SK-N-SH (cell line): ENCODE measurements at regions not wholly inside any gene's neighbourhood (a gene's known extent, or its start where the extent isn't known, plus 50 kb on each side); places are given as distances from the start of the nearest gene placed in this dataset.

Experiments
- CTCF ChIA-PET: fragments of 300-600, 350-600 bp; formaldehyde crosslinking; extraction: SDS; loops from one replicate; lab custom pipeline; 2021; lab: Yijun Ruan, JAX
- POLR2A ChIA-PET: fragments of 350-600 bp; sonication (Branson Sonifier 250); formaldehyde crosslinking; extraction: SDS; loops from one replicate; lab custom pipeline; 2020; ENCODE audit warnings: antibody characterized with exemption, inconsistent platforms; lab: Yijun Ruan, JAX
- DNase-seq: peaks from one replicate; pipeline ENCODE4 v3.0.0; 2012
- H2AFZ ChIP-seq: fragments of 200-600 bp; sonication (generic); 2 replicates; pipeline ENCODE4 v1.8.1; 2016; ENCODE audit warnings: antibody characterized with exemption, mild to moderate bottlenecking, low read depth
- H3F3A ChIP-seq: fragments of 200-600 bp; sonication (generic); replicated peaks from 2 replicates; pipeline ENCODE3; 2016; ENCODE audit warnings: antibody characterized with exemption, mild to moderate bottlenecking; ENCODE audit not compliant: insufficient read depth
- H3K27ac ChIP-seq, 2 experiments: fragments of 200-500 bp in 1 of 2; fragments of 200-600 bp in 1 of 2; sonication (Bioruptor generic) in 1 of 2; sonication (generic), shearing (Covaris generic) in 1 of 2; 2 replicates each; pipeline versions ENCODE4 v1.5.1 to v1.6.1; 2014 to 2016; ENCODE audit warnings: low read depth in 2 of 2, inconsistent platforms in 1 of 2, low read length in 1 of 2, mild to moderate bottlenecking in 1 of 2, mixed read lengths in 1 of 2
- H3K27me3 ChIP-seq: fragments of 200-600 bp; sonication (generic), shearing (Covaris generic); 2 replicates; pipeline ENCODE4 v1.6.1; 2016; ENCODE audit warnings: mixed run types; ENCODE audit not compliant: insufficient read depth
- H3K36me3 ChIP-seq, 2 experiments: fragments of 200-500 bp in 1 of 2; fragments of 200-600 bp in 1 of 2; sonication (Bioruptor generic) in 1 of 2; sonication (generic) in 1 of 2; replicated peaks in 1 of 2; 2 replicates each; pipeline versions ENCODE3 to v1.5.1; 2014 to 2016; ENCODE audit warnings: low read length in 1 of 2, mild to moderate bottlenecking in 1 of 2; ENCODE audit not compliant: insufficient read depth in 2 of 2, control insufficient read depth in 1 of 2
- H3K4me1 ChIP-seq, 2 experiments: fragments of 200-500 bp in 1 of 2; fragments of 200-600 bp in 1 of 2; sonication (Bioruptor generic) in 1 of 2; sonication (generic), shearing (Covaris generic) in 1 of 2; 2 replicates each; pipeline versions ENCODE4 v1.5.1 to v1.6.1; 2014 to 2016; ENCODE audit warnings: low read depth in 1 of 2, low read length in 1 of 2, mixed run types in 1 of 2; ENCODE audit not compliant: insufficient read depth in 2 of 2, control insufficient read depth in 1 of 2
- H3K4me2 ChIP-seq: fragments of 200-600 bp; sonication (generic), shearing (Covaris generic); 2 replicates; pipeline ENCODE4 v1.6.1; 2017; ENCODE audit warnings: mixed run types
- H3K4me3 ChIP-seq, 2 experiments: fragments of 200-500 bp in 1 of 2; fragments of 200-600 bp in 1 of 2; sonication (Bioruptor generic) in 1 of 2; sonication (generic), shearing (Covaris generic) in 1 of 2; 2 replicates each; pipeline versions ENCODE4 v1.5.1 to v1.8.1; 2014 to 2016; ENCODE audit warnings: low read depth in 2 of 2, inconsistent platforms in 1 of 2, low read length in 1 of 2, mild to moderate bottlenecking in 1 of 2, mixed read lengths in 1 of 2, moderate library complexity in 1 of 2
- H3K79me2 ChIP-seq: fragments of 200-600 bp; sonication (generic); 2 replicates; pipeline ENCODE4 v1.8.1; 2017; ENCODE audit warnings: mild to moderate bottlenecking; ENCODE audit not compliant: insufficient read depth
- H3K9ac ChIP-seq: fragments of 200-600 bp; sonication (generic); 2 replicates; pipeline ENCODE4 v1.6.1; 2017; ENCODE audit warnings: mixed run types
- H3K9me2 ChIP-seq: fragments of 200-600 bp; sonication (generic); 2 replicates; pipeline ENCODE4 v1.6.1; 2017; ENCODE audit warnings: mixed run types
- H3K9me3 ChIP-seq: fragments of 200-600 bp; sonication (generic); 2 replicates; pipeline ENCODE4 v1.6.1; 2017; ENCODE audit warnings: mixed run types, mild to moderate bottlenecking, moderate library complexity
- H4K20me1 ChIP-seq: fragments of 200-600 bp; sonication (generic); 2 replicates; pipeline ENCODE4 v1.6.1; 2017; ENCODE audit warnings: mild to moderate bottlenecking, mixed run types; ENCODE audit not compliant: insufficient read depth
- ELF1 ChIP-seq: IDR thresholded peaks from 2 replicates; pipeline ENCODE4 v1.4.0; 2012
- EP300 ChIP-seq, 2 experiments: IDR thresholded peaks; 2 replicates each; pipeline versions ENCODE4 v1.4.0 to v1.6.1; 2012; ENCODE audit warnings: borderline replicate concordance in 1 of 2, low read depth in 1 of 2, low read length in 1 of 2
- FOSL2 ChIP-seq: IDR thresholded peaks from 2 replicates; pipeline ENCODE4 v1.4.0; 2012; ENCODE audit warnings: low read depth, mild to moderate bottlenecking, moderate library complexity, borderline replicate concordance
- FOXJ3 ChIP-seq: sonication (generic); formaldehyde crosslinking; IDR thresholded peaks from 2 replicates; pipeline ENCODE4 v1.5.1; 2020; ENCODE audit warnings: mild to moderate bottlenecking, missing genetic modification reagents
- JUND ChIP-seq: IDR thresholded peaks from 2 replicates; pipeline ENCODE4 v1.4.0; 2012
- NFIC ChIP-seq: IDR thresholded peaks from 2 replicates; pipeline ENCODE4 v1.4.0; 2012; ENCODE audit warnings: borderline replicate concordance
- NRF1 ChIP-seq: IDR thresholded peaks from 2 replicates; pipeline ENCODE4 v1.6.1; 2012; ENCODE audit warnings: low read depth, mild to moderate bottlenecking, low read length
- RAD21 ChIP-seq: IDR thresholded peaks from 2 replicates; pipeline ENCODE4 v1.6.1; 2012; ENCODE audit warnings: mild to moderate bottlenecking, low read length
- RCOR1 ChIP-seq: fragments of 150-350 bp; IDR thresholded peaks from 2 replicates; pipeline ENCODE4 v1.6.1; 2017; ENCODE audit warnings: antibody characterized with exemption, low read length
- RXRA ChIP-seq: IDR thresholded peaks from 2 replicates; pipeline ENCODE4 v1.4.0; 2012; ENCODE audit warnings: low read depth, mild to moderate bottlenecking, borderline replicate concordance
- SMC3 ChIP-seq: IDR thresholded peaks from 2 replicates; pipeline ENCODE4 v1.6.1; 2012; ENCODE audit warnings: low read depth, low read length, improper control_type of control experiment
- YY1 ChIP-seq: IDR thresholded peaks from 2 replicates; pipeline ENCODE4 v1.4.0; 2012; ENCODE audit warnings: low read depth, mild to moderate bottlenecking
- WGBS: methylation state at CpG from one replicate; pipeline ENCODE4 v1.1.6; 2017; ENCODE audit warnings: low lambda C conversion rate; 5-methylcytosine and 5-hydroxymethylcytosine counted together
- TF ChIP-seq, protein P1 (sequence below): IDR thresholded peaks from 2 replicates; pipeline ENCODE4 v1.6.1; 2012; ENCODE audit warnings: mild to moderate bottlenecking, low read depth, low read length, moderate library complexity
- TF ChIP-seq, protein P2 (sequence below): fragments of 150-350 bp; IDR thresholded peaks from 2 replicates; pipeline ENCODE4 v1.6.1; 2016; ENCODE audit warnings: mild to moderate bottlenecking, low read depth, low read length
- TF ChIP-seq, protein P3 (sequence below): fragments of 200-600 bp; sonication (generic); IDR thresholded peaks from 2 replicates; pipeline ENCODE4 v1.6.1; 2017; ENCODE audit warnings: antibody characterized with exemption, mild to moderate bottlenecking, moderate library complexity
- TF ChIP-seq, protein P4 (sequence below): fragments of 150-350 bp; IDR thresholded peaks from 2 replicates; pipeline ENCODE4 v1.6.1; 2017; ENCODE audit warnings: antibody characterized with exemption, low read length, low read depth, borderline replicate concordance

DNA sequence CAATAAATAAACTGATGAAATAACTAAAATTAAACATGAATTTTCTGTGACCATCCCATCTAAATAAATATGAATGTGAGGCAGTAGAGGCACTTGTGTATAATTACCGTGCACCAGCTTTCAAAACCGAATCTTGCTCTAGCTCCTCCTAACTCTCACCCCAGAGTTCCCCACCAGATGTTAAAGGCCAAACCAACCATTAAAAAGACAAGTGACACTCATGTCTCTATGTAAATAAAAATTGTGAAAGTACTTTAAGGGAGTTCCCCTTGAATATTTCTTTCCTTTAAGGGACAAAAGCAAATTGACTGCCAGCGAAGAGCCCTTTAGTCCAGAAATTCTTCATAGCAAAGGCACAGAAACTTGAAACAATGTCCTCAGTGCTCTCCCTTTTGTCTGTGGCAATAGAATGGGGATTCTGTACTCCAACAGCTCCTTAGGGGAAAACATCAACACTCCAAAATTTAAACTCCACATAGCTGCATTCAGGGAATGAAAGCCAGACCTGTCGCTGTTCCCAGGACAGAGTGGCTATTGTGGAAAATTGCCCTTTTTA lies 101.7 kb upstream of the SOX21 start:
- TF ChIP-seq RCOR1 (no peak), EP300 (IDR thresholded peaks at IDR 0.05; ENCODE audit: borderline replicate concordance in 1 of 2, low read depth in 1 of 2, low read length in 1 of 2) (no peak), NFIC (no peak), FOXJ3 (CRISPR knock-in tag) (no peak), ELF1 (no peak), RAD21 (no peak), JUND (no peak), NRF1 (no peak), FOSL2 (no peak), RXRA (no peak), YY1 (no peak), SMC3 (no peak)
- TF ChIP-seq, protein P1, sequence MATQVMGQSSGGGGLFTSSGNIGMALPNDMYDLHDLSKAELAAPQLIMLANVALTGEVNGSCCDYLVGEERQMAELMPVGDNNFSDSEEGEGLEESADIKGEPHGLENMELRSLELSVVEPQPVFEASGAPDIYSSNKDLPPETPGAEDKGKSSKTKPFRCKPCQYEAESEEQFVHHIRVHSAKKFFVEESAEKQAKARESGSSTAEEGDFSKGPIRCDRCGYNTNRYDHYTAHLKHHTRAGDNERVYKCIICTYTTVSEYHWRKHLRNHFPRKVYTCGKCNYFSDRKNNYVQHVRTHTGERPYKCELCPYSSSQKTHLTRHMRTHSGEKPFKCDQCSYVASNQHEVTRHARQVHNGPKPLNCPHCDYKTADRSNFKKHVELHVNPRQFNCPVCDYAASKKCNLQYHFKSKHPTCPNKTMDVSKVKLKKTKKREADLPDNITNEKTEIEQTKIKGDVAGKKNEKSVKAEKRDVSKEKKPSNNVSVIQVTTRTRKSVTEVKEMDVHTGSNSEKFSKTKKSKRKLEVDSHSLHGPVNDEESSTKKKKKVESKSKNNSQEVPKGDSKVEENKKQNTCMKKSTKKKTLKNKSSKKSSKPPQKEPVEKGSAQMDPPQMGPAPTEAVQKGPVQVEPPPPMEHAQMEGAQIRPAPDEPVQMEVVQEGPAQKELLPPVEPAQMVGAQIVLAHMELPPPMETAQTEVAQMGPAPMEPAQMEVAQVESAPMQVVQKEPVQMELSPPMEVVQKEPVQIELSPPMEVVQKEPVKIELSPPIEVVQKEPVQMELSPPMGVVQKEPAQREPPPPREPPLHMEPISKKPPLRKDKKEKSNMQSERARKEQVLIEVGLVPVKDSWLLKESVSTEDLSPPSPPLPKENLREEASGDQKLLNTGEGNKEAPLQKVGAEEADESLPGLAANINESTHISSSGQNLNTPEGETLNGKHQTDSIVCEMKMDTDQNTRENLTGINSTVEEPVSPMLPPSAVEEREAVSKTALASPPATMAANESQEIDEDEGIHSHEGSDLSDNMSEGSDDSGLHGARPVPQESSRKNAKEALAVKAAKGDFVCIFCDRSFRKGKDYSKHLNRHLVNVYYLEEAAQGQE = no peak
- TF ChIP-seq, protein P2, sequence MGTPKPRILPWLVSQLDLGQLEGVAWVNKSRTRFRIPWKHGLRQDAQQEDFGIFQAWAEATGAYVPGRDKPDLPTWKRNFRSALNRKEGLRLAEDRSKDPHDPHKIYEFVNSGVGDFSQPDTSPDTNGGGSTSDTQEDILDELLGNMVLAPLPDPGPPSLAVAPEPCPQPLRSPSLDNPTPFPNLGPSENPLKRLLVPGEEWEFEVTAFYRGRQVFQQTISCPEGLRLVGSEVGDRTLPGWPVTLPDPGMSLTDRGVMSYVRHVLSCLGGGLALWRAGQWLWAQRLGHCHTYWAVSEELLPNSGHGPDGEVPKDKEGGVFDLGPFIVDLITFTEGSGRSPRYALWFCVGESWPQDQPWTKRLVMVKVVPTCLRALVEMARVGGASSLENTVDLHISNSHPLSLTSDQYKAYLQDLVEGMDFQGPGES = no peak
- TF ChIP-seq, protein P3, sequence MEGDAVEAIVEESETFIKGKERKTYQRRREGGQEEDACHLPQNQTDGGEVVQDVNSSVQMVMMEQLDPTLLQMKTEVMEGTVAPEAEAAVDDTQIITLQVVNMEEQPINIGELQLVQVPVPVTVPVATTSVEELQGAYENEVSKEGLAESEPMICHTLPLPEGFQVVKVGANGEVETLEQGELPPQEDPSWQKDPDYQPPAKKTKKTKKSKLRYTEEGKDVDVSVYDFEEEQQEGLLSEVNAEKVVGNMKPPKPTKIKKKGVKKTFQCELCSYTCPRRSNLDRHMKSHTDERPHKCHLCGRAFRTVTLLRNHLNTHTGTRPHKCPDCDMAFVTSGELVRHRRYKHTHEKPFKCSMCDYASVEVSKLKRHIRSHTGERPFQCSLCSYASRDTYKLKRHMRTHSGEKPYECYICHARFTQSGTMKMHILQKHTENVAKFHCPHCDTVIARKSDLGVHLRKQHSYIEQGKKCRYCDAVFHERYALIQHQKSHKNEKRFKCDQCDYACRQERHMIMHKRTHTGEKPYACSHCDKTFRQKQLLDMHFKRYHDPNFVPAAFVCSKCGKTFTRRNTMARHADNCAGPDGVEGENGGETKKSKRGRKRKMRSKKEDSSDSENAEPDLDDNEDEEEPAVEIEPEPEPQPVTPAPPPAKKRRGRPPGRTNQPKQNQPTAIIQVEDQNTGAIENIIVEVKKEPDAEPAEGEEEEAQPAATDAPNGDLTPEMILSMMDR = no peak
- TF ChIP-seq, protein P4, sequence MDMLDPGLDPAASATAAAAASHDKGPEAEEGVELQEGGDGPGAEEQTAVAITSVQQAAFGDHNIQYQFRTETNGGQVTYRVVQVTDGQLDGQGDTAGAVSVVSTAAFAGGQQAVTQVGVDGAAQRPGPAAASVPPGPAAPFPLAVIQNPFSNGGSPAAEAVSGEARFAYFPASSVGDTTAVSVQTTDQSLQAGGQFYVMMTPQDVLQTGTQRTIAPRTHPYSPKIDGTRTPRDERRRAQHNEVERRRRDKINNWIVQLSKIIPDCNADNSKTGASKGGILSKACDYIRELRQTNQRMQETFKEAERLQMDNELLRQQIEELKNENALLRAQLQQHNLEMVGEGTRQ = no peak
- Histone ChIP-seq H3K4me3 (no peak overlapping the region), H3K27ac (no peak overlapping the region), H3K36me3 (no peaks in the 10 kb centered on the region), H3F3A (no peaks in the 10 kb centered on the region), H3K9me3 (no peaks in the 10 kb centered on the region), H3K27me3 (no peaks in the 10 kb centered on the region), H2AFZ (no peak overlapping the region), H3K4me2 (no peak overlapping the region), H4K20me1 (no peaks in the 10 kb centered on the region), H3K9ac (no peak overlapping the region), H3K9me2 (no peaks in the 10 kb centered on the region), H3K79me2 (no peaks in the 10 kb centered on the region), H3K4me1 (no peaks in the 10 kb centered on the region; a peak in 1 of 4 replicates)
- DNase-seq = no peak
- POLR2A ChIA-PET = no interaction called here
- 66% methylated on average over 4 of the region's 4 CpGs for WGBS
- CTCF ChIA-PET = no interaction called here
